ENCODE measurements at regions not wholly inside any gene's neighbourhood (a gene's known extent, or its start where the extent isn't known, plus 50 kb on each side); places are given as distances from the start of the nearest gene placed in this dataset.
A peak's percentile ranks its signal among the peaks of the same experiment; 100 is the strongest.

GRCh38 chr15:92831655-92832328, 68.3 kb upstream of the CHD2 start (continued):
- TF ChIP-seq PATZ1 (CRISPR knock-in tag; IDR thresholded peaks at IDR 0.05; ENCODE audit: borderline replicate concordance) (no peak), CREB5 (CRISPR knock-in tag; IDR thresholded peaks at IDR 0.05; ENCODE audit: low read depth) (no peak), RARB (CRISPR knock-in tag; IDR thresholded peaks at IDR 0.05) (no peak), ISL1 (CRISPR knock-in tag; IDR thresholded peaks at IDR 0.05) (0 out of 2 replicates have a peak, but pooled peaks have one; percentile 2), OSR1 (CRISPR knock-in tag; IDR thresholded peaks at IDR 0.05) (no peak), ZC3H10 (CRISPR knock-in tag; IDR thresholded peaks at IDR 0.05) (no peak), ARNTL (CRISPR knock-in tag; IDR thresholded peaks at IDR 0.05; ENCODE audit: borderline replicate concordance, low read depth) (no peak), PPARA (CRISPR knock-in tag; IDR thresholded peaks at IDR 0.05; ENCODE audit: borderline replicate concordance) (no peak)

GRCh38 chr15:92833106-92833433, 67.1 kb upstream of the CHD2 start:
- ATAC-seq, result no peak
- TF ChIP-seq PATZ1 (CRISPR knock-in tag; IDR thresholded peaks at IDR 0.05; ENCODE audit: borderline replicate concordance) (no peak), SNAI2 (CRISPR knock-in tag; IDR thresholded peaks at IDR 0.05) (no peak), CSDC2 (CRISPR knock-in tag; IDR thresholded peaks at IDR 0.05) (no peak), PPARA (CRISPR knock-in tag; IDR thresholded peaks at IDR 0.05; ENCODE audit: borderline replicate concordance) (no peak), ESRRG (CRISPR knock-in tag; IDR thresholded peaks at IDR 0.05) (no peak), BACH2 (CRISPR knock-in tag; IDR thresholded peaks at IDR 0.05; ENCODE audit: borderline replicate concordance) (no peak), ZFP3 (CRISPR knock-in tag; IDR thresholded peaks at IDR 0.05) (no peak), GLIS3 (CRISPR knock-in tag; IDR thresholded peaks at IDR 0.05) (no peak), ISL1 (CRISPR knock-in tag; IDR thresholded peaks at IDR 0.05) (no peak), ZFP30 (CRISPR knock-in tag; IDR thresholded peaks at IDR 0.05) (no peak), ARNTL (CRISPR knock-in tag; IDR thresholded peaks at IDR 0.05; ENCODE audit: borderline replicate concordance, low read depth) (no peak)

GRCh38 chr15:92833493-92834271, 66.4 kb upstream of the CHD2 start:
- no peak for ATAC-seq
- TF ChIP-seq GLIS3 (CRISPR knock-in tag; IDR thresholded peaks at IDR 0.05), result no peak
- TF ChIP-seq ARNTL (CRISPR knock-in tag; IDR thresholded peaks at IDR 0.05; ENCODE audit: borderline replicate concordance, low read depth), result no peak
- TF ChIP-seq PPARA (CRISPR knock-in tag; IDR thresholded peaks at IDR 0.05; ENCODE audit: borderline replicate concordance), result no peak
- no peak for TF ChIP-seq OSR1 (CRISPR knock-in tag; IDR thresholded peaks at IDR 0.05)
- no peak for TF ChIP-seq ISL1 (CRISPR knock-in tag; IDR thresholded peaks at IDR 0.05)
- TF ChIP-seq ZFP30 (CRISPR knock-in tag; IDR thresholded peaks at IDR 0.05), result no peak
- TF ChIP-seq RARB (CRISPR knock-in tag; IDR thresholded peaks at IDR 0.05), result no peak
- no peak for TF ChIP-seq TOX (CRISPR knock-in tag; IDR thresholded peaks at IDR 0.05; ENCODE audit: borderline replicate concordance)
- TF ChIP-seq PATZ1 (CRISPR knock-in tag; IDR thresholded peaks at IDR 0.05; ENCODE audit: borderline replicate concordance), result no peak
- no peak for TF ChIP-seq ZC3H10 (CRISPR knock-in tag; IDR thresholded peaks at IDR 0.05)
- no peak for TF ChIP-seq TCF4 (CRISPR knock-in tag; IDR thresholded peaks at IDR 0.05; ENCODE audit: borderline replicate concordance)
- TF ChIP-seq ZNF8 (CRISPR knock-in tag; IDR thresholded peaks at IDR 0.05), result no peak

GRCh38 chr15:92839696-92840095, 60.4 kb upstream of the CHD2 start:
- no peak for TF ChIP-seq PATZ1 (CRISPR knock-in tag; IDR thresholded peaks at IDR 0.05; ENCODE audit: borderline replicate concordance)
- no peak for TF ChIP-seq SNAI2 (CRISPR knock-in tag; IDR thresholded peaks at IDR 0.05)
- TF ChIP-seq ZNF70 (CRISPR knock-in tag; IDR thresholded peaks at IDR 0.05), result no peak
- TF ChIP-seq OSR1 (CRISPR knock-in tag; IDR thresholded peaks at IDR 0.05), result no peak
- TF ChIP-seq ZNF565 (CRISPR knock-in tag; conservative IDR thresholded peaks at IDR 0.05; ENCODE audit: low read depth), result no peak
- TF ChIP-seq ZFP30 (CRISPR knock-in tag; IDR thresholded peaks at IDR 0.05), result no peak
- no peak for TF ChIP-seq GLIS3 (CRISPR knock-in tag; IDR thresholded peaks at IDR 0.05)
- no peak for TF ChIP-seq ISL1 (CRISPR knock-in tag; IDR thresholded peaks at IDR 0.05)
- TF ChIP-seq TOX (CRISPR knock-in tag; IDR thresholded peaks at IDR 0.05; ENCODE audit: borderline replicate concordance), result no peak
- no peak for TF ChIP-seq ZC3H10 (CRISPR knock-in tag; IDR thresholded peaks at IDR 0.05)
- TF ChIP-seq ZFP3 (CRISPR knock-in tag; IDR thresholded peaks at IDR 0.05), result no peak
- no peak for TF ChIP-seq TCF4 (CRISPR knock-in tag; IDR thresholded peaks at IDR 0.05; ENCODE audit: borderline replicate concordance)
- TF ChIP-seq RARB (CRISPR knock-in tag; IDR thresholded peaks at IDR 0.05), result no peak
- ATAC-seq, result no peak

Measured in SK-N-SH treated with all-trans-retinoic acid at 6 μM for 48 hours (cell line).